GM19193 (cell line): ENCODE measurements at regions not wholly inside any gene's neighbourhood (a gene's known extent, or its start where the extent isn't known, plus 50 kb on each side); places are given as distances from the start of the nearest gene placed in this dataset.

Source experiments
- POLR2A ChIP-seq: IDR thresholded peaks from 4 replicates; pipeline ENCODE4 v1.6.1; 2011; ENCODE audit not compliant: insufficient read depth, insufficient read length; ENCODE audit errors: extremely low read depth

DNA sequence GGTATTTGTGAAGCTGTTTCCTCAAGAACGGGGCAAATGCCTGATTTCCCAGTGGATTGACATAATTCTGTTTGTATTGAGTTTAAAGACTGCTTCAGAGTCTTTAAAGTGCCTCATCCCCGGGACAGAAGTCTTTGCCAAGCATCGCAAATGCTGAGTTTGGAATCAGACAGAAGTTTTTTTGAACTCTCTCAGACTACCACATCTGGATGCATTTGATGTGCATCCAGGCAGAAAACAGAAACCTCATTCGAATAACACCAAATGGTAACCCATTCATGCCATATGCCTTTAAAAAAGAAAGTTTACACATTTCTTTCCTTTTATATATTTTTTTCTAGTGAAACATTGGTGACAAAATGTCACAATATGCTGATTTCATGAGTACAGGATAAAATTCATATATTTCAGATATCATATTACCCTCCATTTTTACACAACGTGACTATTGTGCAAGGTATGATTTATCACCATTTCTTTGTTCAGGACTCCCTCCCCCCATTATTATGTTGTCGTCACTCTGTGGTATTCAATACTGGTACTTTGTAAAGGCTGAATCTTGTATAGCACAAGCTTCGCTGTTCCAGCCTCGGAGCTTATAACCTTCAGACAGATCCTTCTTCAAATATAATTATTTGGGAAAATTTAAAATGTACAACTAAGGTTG is 91.1 kb downstream of the ZNF608 start:
- no peak for TF ChIP-seq POLR2A

DNA sequence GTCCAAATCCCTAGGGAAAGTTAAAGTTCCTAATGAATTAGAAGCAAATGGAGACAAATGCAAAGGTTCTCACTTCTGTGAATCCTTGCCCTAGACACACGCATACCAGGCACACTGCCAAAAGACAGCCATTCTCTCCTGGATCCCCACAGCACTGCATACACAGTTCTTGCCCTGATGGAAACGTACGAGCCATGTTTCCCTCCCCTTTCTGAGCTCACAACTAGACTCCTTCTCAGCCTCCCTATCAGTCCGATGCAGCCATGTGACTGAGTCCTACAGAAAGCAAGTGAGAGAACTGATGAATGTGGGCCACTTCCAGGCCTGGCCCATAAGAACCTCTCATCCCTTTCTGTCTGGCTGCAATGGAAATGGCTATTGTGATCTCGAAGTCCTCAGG is 92.0 kb downstream of the ZNF608 start:
- no peak for TF ChIP-seq POLR2A

DNA sequence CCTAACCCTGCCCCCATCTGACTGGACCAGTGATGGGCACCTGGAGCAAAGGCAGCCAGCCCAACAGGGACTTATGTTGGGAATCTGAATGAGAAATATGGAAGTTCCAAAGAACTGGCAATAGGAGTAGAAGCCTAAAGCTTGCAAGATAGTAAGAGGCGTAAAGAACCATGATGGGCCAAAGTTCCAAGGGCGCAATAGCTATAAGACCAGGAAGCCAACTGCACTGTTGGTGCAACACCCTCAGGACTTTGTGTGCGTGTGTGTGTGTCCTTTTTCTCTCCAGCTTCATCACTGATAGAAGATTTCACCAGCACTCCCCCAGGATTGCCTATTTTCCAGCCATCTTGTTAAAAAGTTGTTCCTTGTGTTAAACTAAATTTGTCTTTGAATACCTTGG is 92.8 kb downstream of the ZNF608 start:
- no peak for TF ChIP-seq POLR2A

DNA sequence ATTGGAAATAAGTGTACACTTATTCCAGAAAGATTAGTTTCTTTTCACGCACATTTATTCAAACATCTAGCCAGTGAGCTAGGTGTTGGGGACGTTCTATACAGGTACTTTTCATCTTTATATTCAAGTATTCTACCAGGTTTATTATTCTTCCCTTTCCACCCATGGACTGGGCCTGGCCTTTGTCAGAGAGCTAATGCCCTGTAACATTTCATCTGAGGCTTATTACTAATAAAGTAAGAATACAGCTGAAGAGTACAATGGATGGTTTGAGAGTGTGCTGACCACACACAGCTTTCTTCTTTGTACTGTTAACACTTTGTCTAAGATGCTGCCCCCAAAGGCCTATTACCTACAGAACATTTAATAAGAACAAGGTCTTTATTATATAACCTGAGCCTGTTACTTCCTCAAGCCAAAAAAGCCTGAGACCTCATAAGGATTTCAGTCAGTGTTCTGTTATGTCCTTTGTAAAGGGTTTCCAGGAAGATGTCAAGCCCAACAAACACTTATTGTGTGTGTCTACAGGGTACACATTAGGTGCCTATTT is 93.5 kb downstream of the ZNF608 start:
- TF ChIP-seq POLR2A = no peak

DNA sequence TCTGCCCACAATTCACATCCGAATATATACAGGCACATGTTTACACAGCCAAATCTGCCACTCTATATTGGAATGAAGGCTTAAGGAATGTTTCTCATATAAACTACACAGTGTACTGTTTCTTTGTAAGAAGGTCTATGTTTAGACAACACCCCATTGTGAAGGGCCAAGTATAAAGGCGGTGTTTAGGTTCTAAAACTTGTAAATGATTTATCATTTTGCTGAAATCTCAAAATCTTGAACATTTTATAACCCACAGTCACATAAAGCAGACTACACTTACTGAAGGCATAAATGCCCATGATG is 94.0 kb downstream of the ZNF608 start:
- no peak for TF ChIP-seq POLR2A

DNA sequence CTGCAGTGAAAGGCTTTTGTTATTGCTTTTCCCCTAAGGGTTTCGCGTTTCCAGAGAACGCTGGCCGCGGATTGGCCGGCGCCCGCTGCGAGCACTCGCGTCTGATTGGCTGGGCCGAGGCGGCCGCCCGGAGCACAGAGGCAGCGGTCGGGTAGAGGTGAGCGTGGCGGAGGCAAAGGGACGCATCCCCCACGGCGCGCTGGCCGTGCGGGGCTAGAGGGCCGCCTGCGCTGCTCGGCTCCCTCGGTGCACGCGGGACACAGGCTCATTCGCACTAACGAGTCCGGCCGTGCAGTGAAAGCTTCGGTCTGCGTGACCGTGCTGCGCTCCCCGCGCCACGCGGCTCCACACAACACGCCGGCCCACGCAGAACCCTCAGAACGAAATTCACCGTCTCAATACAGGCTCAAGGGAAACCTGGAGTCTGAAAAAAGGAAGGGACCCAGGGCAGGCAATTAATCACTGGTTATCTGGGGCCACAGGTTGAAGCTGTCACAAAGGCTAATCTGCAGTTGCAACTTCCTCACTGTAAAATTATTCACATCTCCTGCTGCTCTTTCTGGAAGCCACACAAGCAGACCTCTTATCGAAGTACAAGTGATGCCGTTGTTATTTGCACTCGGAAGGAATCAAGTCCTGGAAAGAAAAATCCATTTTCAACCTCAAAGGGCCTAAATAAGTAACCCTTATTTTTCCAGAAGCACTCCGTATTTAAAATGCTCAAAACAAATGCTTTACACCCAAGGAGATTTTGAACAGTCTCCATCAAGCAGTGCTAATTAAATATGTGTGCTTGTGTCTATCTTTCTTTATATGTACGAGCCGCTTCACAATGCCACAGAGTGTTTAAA is 94.6 kb downstream of the ZNF608 start:
- TF ChIP-seq POLR2A = peak; percentile 45

DNA sequence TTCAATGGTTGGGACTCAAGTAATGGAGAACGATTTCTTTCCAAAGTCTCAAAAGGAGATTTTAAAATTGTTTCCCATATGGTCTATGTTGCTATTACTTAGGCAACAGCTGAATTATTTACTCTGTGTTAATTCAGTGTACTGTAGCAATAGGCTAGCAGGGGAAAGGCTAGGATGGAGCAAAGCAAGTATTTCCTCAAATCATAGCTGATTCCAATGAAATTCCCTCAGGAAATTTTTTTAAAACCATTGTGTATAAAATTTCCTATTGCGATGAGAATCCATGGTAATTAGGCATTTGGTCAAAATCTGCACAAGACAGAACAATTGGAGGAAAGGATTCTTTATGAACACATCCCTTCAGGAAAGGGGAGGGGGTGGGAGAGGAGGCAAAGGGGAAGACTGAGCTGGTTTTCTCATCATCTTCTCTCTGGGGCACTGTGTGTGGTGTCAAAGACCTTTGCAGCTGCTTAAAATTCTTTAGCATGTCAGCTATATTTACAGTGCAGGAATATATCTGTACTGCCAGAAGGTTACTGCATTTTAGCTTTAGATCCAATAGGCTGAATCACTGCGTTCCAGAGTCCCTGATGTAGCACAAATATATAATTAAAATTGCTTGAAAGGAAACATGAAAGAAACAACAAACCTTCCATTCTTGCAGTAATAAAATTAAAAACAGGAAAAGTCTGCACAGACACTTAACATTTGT is 95.3 kb downstream of the ZNF608 start:
- TF ChIP-seq POLR2A = no peak

DNA sequence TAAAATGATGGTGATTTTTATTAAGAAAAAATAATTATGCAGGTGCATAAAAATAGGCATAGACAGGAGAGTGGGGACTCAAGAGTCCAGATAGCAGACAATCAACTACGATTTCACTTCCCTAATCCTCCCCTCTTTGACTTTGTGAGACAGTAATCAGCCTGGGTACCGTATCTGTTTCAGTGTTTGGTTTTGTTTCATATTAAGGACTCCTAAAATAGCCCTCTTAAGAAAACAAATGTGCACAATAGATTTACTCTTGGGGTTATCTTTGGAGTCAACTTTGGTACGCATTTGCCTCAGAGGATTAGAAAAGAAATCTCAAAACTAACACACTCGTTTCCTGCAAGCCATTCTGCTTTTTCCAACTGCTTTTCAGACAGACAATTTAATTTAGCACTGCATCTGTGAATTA is 96.3 kb downstream of the ZNF608 start:
- no peak for TF ChIP-seq POLR2A

DNA sequence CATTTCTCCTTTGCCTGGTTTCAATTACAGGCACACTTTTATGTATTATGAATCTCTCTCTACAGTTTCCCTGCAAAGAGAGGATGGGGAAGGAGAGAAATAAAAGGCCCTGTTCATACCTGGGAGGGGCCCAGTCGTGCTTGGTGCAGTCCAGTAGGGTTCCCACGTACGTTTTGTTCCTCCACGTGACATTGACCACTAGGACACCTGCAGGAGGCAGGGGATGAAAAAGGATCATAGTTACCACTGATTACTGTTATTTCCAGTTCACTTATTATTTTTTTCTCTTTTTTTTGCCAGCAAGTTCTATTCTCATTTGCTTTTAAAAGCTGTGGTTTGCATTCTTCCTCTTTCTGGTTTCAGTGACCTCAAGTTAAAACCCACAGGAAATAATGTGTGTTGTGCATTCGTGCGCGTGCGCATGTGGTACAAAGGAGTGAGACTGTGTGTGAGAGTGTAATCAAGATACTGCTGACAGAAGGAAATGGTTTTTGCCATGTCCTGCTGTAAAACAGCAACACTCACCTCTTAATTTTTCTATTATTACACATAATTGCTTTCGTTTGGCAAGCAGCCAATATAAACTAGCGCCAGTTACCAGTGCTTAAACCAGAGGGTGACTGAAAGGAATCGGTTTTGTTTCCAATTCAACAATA is 96.8 kb downstream of the ZNF608 start:
- no peak for TF ChIP-seq POLR2A

DNA sequence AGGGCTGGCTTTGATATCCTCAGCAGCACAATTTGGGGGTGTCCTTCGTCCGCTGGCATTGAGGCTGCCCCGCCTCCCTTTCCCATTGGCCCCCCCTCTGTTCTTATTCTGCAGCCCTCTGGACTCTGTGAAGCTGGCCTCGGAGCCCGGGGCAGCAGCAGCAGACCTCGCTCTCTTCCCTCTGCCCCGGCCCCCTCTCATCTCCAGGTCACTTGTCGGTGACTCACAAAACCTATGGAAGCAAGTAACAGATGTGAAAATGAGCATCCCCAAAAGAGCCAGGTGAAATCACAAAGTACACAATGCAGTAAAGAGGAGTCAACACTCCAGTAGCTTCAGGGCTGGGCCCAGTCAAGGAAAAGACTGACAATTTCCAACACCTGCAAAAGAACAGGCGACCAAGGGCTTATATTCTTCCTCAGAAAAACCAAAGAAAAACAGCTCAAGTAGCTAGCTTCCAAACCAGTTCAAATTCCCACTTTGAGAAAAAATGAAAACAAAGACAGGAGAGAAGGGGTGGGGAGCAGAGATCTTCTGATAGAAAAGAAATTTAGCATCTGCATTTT is 97.5 kb downstream of the ZNF608 start:
- no peak for TF ChIP-seq POLR2A

DNA sequence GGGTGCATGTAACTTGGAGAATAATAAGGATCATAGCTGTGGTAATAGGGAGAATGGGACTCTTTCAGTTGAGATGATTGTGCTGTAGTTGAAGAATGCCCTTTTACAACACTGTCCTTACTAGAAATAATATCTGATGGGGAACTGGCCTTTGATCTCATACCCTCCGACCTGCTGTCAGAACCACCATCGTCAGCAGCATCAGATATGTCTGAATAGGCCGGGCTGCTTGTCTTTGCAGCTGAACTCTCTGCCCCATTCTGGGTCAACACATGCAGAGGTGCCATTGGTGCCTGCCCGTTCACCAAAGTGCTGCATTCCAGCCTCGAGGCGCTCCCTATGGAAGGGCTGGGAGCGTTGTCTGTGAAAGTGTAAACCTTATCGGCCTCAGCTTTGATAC is 99.1 kb downstream of the ZNF608 start:
- TF ChIP-seq POLR2A = no peak

DNA sequence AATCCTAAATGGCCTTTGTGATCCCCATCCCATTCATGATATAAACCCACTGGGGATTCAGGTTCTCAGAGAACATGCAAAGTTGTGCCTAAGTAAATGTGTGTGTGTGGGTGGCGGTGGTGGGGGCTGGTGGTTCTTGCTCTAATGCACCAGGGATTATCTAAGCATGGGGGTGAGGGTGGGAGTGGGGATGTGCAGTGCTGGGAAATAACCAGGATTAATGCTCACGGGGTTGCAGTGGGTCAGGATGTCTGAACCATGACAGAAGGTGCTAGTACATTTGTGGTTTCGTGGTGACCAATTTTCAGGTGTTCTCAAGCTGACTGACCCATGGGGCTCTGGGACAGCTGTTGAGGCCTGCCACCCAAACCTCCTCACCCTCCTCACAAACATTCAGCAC is 101.0 kb downstream of the ZNF608 start:
- TF ChIP-seq POLR2A = no peak

DNA sequence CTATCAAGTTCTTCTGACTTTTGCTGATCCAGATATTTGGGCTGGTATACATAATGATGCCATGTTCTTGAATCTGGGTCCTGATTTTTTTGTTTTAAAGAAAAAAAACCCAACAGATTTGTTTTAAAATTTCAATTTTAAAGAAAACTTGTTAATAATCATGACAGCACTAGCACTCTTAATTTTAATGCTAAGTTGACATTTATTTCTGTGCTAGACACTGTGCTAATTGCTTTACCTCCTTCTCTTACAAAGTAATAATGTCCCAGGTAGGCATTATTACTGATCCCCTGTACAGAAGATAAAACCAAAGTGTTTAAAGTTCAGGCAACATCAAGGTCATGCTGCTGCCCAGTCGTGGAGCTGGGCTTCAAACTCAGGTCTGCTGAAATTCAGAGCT is 101.9 kb downstream of the ZNF608 start:
- no peak for TF ChIP-seq POLR2A

DNA sequence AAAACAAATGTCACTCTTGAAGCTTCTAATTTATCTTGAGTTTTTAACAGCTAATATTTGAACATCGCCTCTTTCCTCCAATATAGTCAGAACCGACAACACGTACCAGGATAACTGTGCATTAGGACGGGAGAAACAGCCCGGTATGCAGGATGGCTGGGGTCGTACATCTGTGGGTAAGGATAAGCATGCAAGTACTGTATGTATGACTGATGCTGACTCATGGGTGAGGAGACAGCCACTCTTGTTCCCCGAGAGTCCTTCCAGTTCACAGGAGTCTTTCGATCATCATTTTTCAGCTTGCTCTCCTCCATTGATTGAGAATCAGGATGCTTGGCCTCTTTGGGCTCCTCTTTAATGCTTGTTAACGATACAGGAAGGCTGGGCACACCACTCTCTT is 102.3 kb downstream of the ZNF608 start:
- TF ChIP-seq POLR2A = no peak

DNA sequence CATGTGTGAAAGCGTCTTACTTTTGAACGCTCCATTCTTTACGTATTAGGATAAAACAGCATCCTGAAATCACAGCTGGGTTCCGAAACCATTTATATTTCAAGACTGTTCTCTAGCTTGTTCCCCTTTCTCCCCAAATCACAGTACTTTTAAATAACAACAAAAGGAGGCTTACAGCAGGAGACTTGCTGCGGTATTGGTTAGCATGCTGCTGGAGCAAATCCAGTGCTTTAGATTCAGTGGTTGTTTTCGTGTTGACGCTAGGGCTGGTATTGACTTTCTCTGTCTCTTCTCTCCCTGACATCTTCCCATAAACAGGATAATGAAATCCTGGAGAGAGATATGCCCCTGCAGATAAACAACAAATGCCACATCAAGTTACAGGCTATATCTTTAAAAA is 103.1 kb downstream of the ZNF608 start:
- TF ChIP-seq POLR2A = no peak
